ENCODE measurements at regions not wholly inside any gene's neighbourhood (a gene's known extent, or its start where the extent isn't known, plus 50 kb on each side); places are given as distances from the start of the nearest gene placed in this dataset.

DNA sequence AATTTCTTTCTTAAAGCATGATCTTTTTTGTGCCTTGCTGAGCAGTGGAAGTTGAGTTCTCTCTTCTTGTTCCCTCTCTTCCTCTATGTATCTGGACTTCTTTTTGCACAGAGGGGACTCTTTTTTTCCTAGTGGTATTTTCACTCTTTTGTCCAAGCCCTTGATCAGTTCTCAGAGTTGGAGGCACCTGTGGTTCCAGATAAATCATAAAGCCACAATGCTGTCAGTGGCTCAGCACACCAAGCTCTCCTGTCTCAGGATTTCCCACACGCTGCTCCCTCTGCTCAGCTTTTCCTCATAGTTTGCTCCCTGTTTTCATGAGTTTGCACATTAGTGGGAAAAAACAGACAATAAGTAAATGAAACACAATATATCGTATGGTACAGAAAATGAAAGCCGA is 110.3 kb upstream of the ZNF608 start:
- TF ChIP-seq, protein P1, sequence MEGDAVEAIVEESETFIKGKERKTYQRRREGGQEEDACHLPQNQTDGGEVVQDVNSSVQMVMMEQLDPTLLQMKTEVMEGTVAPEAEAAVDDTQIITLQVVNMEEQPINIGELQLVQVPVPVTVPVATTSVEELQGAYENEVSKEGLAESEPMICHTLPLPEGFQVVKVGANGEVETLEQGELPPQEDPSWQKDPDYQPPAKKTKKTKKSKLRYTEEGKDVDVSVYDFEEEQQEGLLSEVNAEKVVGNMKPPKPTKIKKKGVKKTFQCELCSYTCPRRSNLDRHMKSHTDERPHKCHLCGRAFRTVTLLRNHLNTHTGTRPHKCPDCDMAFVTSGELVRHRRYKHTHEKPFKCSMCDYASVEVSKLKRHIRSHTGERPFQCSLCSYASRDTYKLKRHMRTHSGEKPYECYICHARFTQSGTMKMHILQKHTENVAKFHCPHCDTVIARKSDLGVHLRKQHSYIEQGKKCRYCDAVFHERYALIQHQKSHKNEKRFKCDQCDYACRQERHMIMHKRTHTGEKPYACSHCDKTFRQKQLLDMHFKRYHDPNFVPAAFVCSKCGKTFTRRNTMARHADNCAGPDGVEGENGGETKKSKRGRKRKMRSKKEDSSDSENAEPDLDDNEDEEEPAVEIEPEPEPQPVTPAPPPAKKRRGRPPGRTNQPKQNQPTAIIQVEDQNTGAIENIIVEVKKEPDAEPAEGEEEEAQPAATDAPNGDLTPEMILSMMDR (IDR thresholded peaks at IDR 0.05), result no peak
- TF ChIP-seq EZH2 (IDR thresholded peaks at IDR 0.05), result no peak
